Endometrium (tissue), 2 donors: ENCODE measurements at regions not wholly inside any gene's neighbourhood (a gene's known extent, or its start where the extent isn't known, plus 50 kb on each side); places are given as distances from the start of the nearest gene placed in this dataset.
A peak's percentile ranks its signal among the peaks of the same experiment; 100 is the strongest.
"Not testable (repeated sequence)": the region's sequence is repeated elsewhere in the genome, so short reads cannot be mapped to it uniquely, and the experiment has no call there.

ENCODE experiments used
- FAIRE-seq: peaks from 2 replicates; lab custom pipeline; 2012; peaks lifted over from hg19 to GRCh38; lab: Jason Lieb, UNC
- donor health status: control.
- donor health status: control.

- FAIRE-seq, result no peak
Measured at GRCh38 chr2:77578354-77578753, 56.2 kb upstream of the LRRTM4 start.

GRCh38 chr2:77579076-77579769 is 57.0 kb upstream of the LRRTM4 start:
- FAIRE-seq, result no peak

- no peak for FAIRE-seq
Measured at GRCh38 chr2:77588438-77588837, 66.3 kb upstream of the LRRTM4 start.

GRCh38 chr2:77590298-77590917 is 68.2 kb upstream of the LRRTM4 start:
- FAIRE-seq, result no peak

- FAIRE-seq, result not testable (repeated sequence)
Measured at GRCh38 chr2:77592955-77593354, 70.8 kb upstream of the LRRTM4 start.

- no peak for FAIRE-seq
Measured at GRCh38 chr2:77602771-77603170, 80.6 kb upstream of the LRRTM4 start.

- FAIRE-seq, result no peak
Measured at GRCh38 chr2:77604953-77605929, 83.1 kb upstream of the LRRTM4 start.

GRCh38 chr2:77608510-77608909 is 86.3 kb upstream of the LRRTM4 start:
- FAIRE-seq, result no peak

GRCh38 chr2:77629539-77629938 is 107.4 kb upstream of the LRRTM4 start:
- no peak for FAIRE-seq

- no peak for FAIRE-seq
Measured at GRCh38 chr2:77631007-77631406, 108.8 kb upstream of the LRRTM4 start.

- no peak for FAIRE-seq
Measured at GRCh38 chr2:77633601-77634000, 111.4 kb upstream of the LRRTM4 start.

GRCh38 chr2:77640924-77641323 is 118.7 kb upstream of the LRRTM4 start:
- FAIRE-seq, result no peak

GRCh38 chr2:77642339-77642738 is 120.2 kb upstream of the LRRTM4 start:
- FAIRE-seq, result no peak

GRCh38 chr2:77649856-77650255 is 127.7 kb upstream of the LRRTM4 start:
- no peak for FAIRE-seq

- FAIRE-seq, result no peak
Measured at GRCh38 chr2:77652499-77652898, 130.3 kb upstream of the LRRTM4 start.

GRCh38 chr2:77664491-77664890 is 142.3 kb upstream of the LRRTM4 start:
- no peak for FAIRE-seq

- FAIRE-seq, result no peak
Measured at GRCh38 chr2:77666251-77666980, 144.2 kb upstream of the LRRTM4 start.

- peak; percentile 8 for FAIRE-seq
Measured at GRCh38 chr2:77684543-77685319, 162.6 kb upstream of the LRRTM4 start.

GRCh38 chr2:77712601-77713000 is 190.4 kb upstream of the LRRTM4 start:
- FAIRE-seq, result no peak

GRCh38 chr2:77713412-77713811 is 191.2 kb upstream of the LRRTM4 start:
- FAIRE-seq, result no peak

- no peak for FAIRE-seq
Measured at GRCh38 chr2:77720115-77720514, 197.9 kb upstream of the LRRTM4 start.
